ENCODE measurements at regions not wholly inside any gene's neighbourhood (a gene's known extent, or its start where the extent isn't known, plus 50 kb on each side); places are given as distances from the start of the nearest gene placed in this dataset.

DNA sequence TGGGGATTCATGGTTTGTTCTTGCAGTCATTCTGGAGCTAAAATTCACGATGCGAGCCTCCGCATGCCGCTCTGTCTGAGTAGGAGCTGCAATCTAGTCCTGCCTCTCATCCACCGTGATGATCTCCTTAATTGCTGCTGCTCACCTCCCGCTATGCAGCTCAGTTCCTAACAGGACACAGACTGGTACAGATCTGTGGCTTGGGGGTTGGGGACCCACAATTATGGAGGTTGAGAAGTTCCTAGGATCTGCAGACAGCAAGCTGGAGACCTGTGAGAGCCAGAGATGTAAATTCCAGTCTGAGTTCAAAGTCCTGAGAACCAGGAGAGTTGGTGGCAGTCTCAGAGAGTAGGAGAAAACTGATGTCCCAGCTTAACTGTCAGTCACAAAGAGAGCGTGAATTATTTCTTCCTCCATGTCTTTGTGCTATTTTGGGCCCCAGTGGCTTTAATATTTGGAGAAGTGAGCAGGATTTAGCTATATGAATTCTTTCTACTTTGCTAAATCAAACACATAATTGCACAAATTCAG, 378.7 kb upstream of the MAN1A1 start:
- no peak for TF ChIP-seq CTCF (tag by site-specific recombination; IDR thresholded peaks at IDR 0.05)
- TF ChIP-seq ZFP37 (tag by site-specific recombination; IDR thresholded peaks at IDR 0.05) = no peak
- TF ChIP-seq ZNF791 (tag by site-specific recombination; IDR thresholded peaks at IDR 0.05) = no peak
- TF ChIP-seq YY1 (tag by site-specific recombination; IDR thresholded peaks at IDR 0.05) = no peak
- TF ChIP-seq ZNF274 (IDR thresholded peaks at IDR 0.05; ENCODE audit: low read length) = no peak
- no peak for TF ChIP-seq ZNF274 (tag by site-specific recombination; IDR thresholded peaks at IDR 0.05; ENCODE audit: borderline replicate concordance)
- TF ChIP-seq MZF1 (tag by site-specific recombination; IDR thresholded peaks at IDR 0.05; ENCODE audit: borderline replicate concordance) = no peak
- no peak for TF ChIP-seq ZEB2 (tag by site-specific recombination; IDR thresholded peaks at IDR 0.05)
- no peak for TF ChIP-seq ZNF76 (tag by site-specific recombination; IDR thresholded peaks at IDR 0.05; ENCODE audit: borderline replicate concordance, low read depth)

Data from HEK293 (cell line).